ENCODE measurements at regions not wholly inside any gene's neighbourhood (a gene's known extent, or its start where the extent isn't known, plus 50 kb on each side); places are given as distances from the start of the nearest gene placed in this dataset.

DNA sequence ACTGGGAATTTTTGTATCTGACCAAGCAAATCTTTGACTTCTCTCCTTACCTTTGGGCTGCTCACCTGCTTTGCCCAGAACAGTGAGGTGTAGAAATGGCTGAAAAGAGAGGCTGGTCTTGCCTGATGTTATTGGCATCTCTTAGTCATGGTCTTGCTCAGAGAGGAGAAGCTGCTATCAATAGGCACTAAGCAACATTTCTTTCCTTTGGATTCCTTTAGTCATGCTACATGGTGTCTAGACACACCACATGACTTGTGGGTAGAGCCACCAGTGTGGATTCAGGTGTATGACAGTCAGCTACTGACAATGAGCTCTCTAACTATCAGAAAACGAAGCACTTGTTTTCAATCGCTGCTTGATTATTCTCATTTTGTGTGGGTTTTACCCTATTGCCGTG is 341.3 kb upstream of the DCC start:
- no peaks in the 10 kb centered on the region for H3K4me1 ChIP-seq (ENCODE audit: low read depth)
- TF ChIP-seq, protein P1, sequence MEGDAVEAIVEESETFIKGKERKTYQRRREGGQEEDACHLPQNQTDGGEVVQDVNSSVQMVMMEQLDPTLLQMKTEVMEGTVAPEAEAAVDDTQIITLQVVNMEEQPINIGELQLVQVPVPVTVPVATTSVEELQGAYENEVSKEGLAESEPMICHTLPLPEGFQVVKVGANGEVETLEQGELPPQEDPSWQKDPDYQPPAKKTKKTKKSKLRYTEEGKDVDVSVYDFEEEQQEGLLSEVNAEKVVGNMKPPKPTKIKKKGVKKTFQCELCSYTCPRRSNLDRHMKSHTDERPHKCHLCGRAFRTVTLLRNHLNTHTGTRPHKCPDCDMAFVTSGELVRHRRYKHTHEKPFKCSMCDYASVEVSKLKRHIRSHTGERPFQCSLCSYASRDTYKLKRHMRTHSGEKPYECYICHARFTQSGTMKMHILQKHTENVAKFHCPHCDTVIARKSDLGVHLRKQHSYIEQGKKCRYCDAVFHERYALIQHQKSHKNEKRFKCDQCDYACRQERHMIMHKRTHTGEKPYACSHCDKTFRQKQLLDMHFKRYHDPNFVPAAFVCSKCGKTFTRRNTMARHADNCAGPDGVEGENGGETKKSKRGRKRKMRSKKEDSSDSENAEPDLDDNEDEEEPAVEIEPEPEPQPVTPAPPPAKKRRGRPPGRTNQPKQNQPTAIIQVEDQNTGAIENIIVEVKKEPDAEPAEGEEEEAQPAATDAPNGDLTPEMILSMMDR (IDR thresholded peaks at IDR 0.05; ENCODE audit: low read depth, low read length) = no peak
- no peaks in the 10 kb centered on the region for H3K27me3 ChIP-seq
- no peaks in the 10 kb centered on the region for H3K36me3 ChIP-seq
- H3K4me3 ChIP-seq = no peak overlapping the region
- DNase-seq (ENCODE audit: low read depth in 1 of 2, low spot score in 1 of 2) = no peak
- no peaks in the 10 kb centered on the region for H3K9me3 ChIP-seq (ENCODE audit: low read depth)
- H3K27ac ChIP-seq = no peak overlapping the region

DNA sequence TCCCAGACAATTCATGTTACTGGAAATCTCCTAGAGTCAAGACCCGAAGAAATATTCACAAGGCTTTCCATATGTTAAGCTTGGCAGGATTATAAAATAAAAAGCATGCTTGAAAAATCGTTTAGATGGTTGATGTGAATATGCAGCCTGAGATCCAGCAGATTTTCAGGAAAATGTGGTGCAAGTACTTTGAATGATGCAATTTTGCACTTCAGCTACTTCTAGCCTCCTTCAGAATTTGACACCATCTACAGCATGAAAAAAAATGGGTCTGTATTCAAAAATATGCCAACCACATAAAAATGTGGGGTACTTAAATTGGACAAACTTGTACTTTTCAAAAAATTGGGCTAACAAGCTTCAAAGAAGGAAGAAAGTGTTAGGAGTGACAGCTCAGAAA is 340.6 kb upstream of the DCC start:
- H3K27ac ChIP-seq = no peak overlapping the region
- no peaks in the 10 kb centered on the region for H3K27me3 ChIP-seq
- DNase-seq (ENCODE audit: low read depth in 1 of 2, low spot score in 1 of 2) = no peak
- TF ChIP-seq, protein P1 (IDR thresholded peaks at IDR 0.05; ENCODE audit: low read depth, low read length) = no peak
- H3K4me3 ChIP-seq = no peak overlapping the region
- no peaks in the 10 kb centered on the region for H3K36me3 ChIP-seq
- no peaks in the 10 kb centered on the region for H3K4me1 ChIP-seq (ENCODE audit: low read depth)
- no peaks in the 10 kb centered on the region for H3K9me3 ChIP-seq (ENCODE audit: low read depth)

DNA sequence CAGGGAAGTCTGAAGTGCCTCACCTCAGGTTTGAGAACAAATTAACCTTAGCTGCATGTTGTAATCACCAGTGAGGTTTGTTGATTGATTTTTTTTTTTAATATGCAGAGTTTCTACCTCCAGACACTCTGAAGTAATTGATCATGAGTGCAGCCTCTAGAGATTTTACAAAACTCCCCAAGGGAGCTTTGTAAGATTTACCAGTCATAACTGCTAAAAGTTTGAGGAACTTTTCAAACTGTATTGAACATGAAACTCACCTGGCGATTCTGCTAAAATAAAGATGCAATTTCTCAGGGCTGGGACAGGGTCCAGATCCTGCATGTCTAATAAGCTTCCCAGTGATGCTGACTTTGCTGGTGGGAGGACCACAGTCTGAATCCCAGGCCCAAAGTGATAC is 339.6 kb upstream of the DCC start:
- H3K9me3 ChIP-seq (ENCODE audit: low read depth) = no peaks in the 10 kb centered on the region
- no peaks in the 10 kb centered on the region for H3K36me3 ChIP-seq
- H3K4me1 ChIP-seq (ENCODE audit: low read depth) = no peaks in the 10 kb centered on the region
- H3K4me3 ChIP-seq = no peak overlapping the region
- TF ChIP-seq, protein P1 (IDR thresholded peaks at IDR 0.05; ENCODE audit: low read depth, low read length) = no peak
- no peaks in the 10 kb centered on the region for H3K27me3 ChIP-seq
- DNase-seq (ENCODE audit: low read depth in 1 of 2, low spot score in 1 of 2) = no peak
- no peak overlapping the region for H3K27ac ChIP-seq

DNA sequence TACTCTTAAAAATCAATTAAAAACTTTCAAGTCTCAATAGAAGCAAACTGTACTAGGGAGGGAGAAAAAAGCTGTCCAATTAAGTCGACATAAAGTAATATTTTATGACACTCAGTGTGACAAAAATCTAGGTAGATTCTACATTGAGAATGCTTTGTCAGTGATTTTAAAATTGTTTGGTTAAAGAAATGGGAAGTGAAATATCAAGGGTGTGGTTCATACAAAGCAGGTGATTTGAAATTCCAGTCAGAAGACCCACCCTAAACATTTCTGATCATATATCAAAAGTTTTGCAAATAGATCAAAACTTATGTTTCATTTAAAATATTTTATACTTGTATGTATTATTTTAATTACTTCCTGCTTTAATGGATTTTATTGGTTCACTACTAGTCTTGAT is 338.9 kb upstream of the DCC start:
- Histone ChIP-seq H3K36me3 (no peaks in the 10 kb centered on the region), H3K4me1 (ENCODE audit: low read depth) (no peaks in the 10 kb centered on the region), H3K27ac (no peak overlapping the region), H3K27me3 (no peaks in the 10 kb centered on the region), H3K4me3 (no peak overlapping the region), H3K9me3 (ENCODE audit: low read depth) (no peaks in the 10 kb centered on the region)
- TF ChIP-seq, protein P1 (IDR thresholded peaks at IDR 0.05; ENCODE audit: low read depth, low read length) = no peak
- DNase-seq (ENCODE audit: low read depth in 1 of 2, low spot score in 1 of 2) = no peak

DNA sequence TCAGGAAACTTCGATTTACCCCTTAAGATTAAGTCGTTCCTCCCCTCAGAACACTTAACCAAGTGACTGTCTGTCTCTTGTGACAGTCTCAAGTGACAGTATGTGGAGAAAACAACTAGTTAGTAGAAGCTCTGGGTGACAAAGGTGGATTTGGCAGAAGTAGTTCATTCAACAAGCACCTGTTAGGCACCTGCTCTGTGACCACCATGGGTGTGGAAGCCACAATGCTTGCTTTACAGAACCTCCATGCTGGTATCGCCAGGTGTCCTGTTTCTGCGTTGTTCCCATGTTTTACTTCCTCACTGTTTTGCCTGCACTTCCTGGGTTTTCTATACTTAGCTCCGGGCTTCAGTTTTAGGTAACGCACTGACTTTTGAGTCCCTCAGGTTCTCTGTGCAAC is 337.4 kb upstream of the DCC start:
- Histone ChIP-seq H3K36me3 (no peaks in the 10 kb centered on the region), H3K27me3 (no peaks in the 10 kb centered on the region), H3K4me3 (no peak overlapping the region), H3K27ac (no peak overlapping the region), H3K9me3 (ENCODE audit: low read depth) (no peaks in the 10 kb centered on the region), H3K4me1 (ENCODE audit: low read depth) (no peaks in the 10 kb centered on the region)
- TF ChIP-seq, protein P1 (IDR thresholded peaks at IDR 0.05; ENCODE audit: low read depth, low read length) = no peak
- no peak for DNase-seq (ENCODE audit: low read depth in 1 of 2, low spot score in 1 of 2)

DNA sequence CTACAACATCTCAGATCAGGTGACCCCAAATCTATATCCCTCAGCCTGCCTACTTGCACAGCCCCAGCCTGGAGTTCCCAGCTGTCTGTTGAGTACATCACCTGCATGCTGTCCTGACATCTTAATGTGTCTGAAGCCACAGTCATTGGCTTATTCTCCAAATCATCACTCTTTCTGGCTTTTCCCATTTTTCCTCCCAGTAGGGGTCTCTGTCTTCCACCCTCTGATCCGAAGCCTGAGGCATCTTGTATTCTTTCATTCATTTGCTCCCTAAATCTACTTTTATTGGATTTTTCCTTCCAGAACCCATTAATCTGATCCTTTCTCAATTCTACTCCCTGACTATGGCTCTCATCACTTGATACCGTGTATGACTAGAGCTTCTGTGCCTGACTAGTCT is 332.9 kb upstream of the DCC start:
- H3K27ac ChIP-seq = no peak overlapping the region
- H3K36me3 ChIP-seq = no peaks in the 10 kb centered on the region
- H3K4me1 ChIP-seq (ENCODE audit: low read depth) = no peaks in the 10 kb centered on the region
- no peaks in the 10 kb centered on the region for H3K9me3 ChIP-seq (ENCODE audit: low read depth)
- TF ChIP-seq, protein P1 (IDR thresholded peaks at IDR 0.05; ENCODE audit: low read depth, low read length) = no peak
- H3K4me3 ChIP-seq = no peak overlapping the region
- DNase-seq (ENCODE audit: low read depth in 1 of 2, low spot score in 1 of 2) = no peak
- H3K27me3 ChIP-seq = no peaks in the 10 kb centered on the region
